IMR-90 (cell line): ENCODE measurements at regions not wholly inside any gene's neighbourhood (a gene's known extent, or its start where the extent isn't known, plus 50 kb on each side); places are given as distances from the start of the nearest gene placed in this dataset.

Source experiments
- ATAC-seq: fragments of 200-7000 bp; cut with Tn5 transposase; 2 replicates; pipeline ENCODE4 v1.9.1; 2020; ENCODE audit warnings: low read depth, mild to moderate bottlenecking, moderate library complexity
- BruUV-seq: library from RNA; stranded (reverse); fragments of 400-500 nt; replicated peaks from 2 replicates; lab custom pipeline; 2021; lab: Mats Ljungman, UMichigan
- CTCF ChIA-PET: fragments of 300-600 bp; formaldehyde crosslinking; extraction: SDS; loops from one replicate; lab custom pipeline; 2021; ENCODE audit warnings: antibody characterized with exemption; lab: Yijun Ruan, JAX
- POLR2A ChIA-PET: fragments of 300-600 bp; sonication (Branson Sonifier 250); formaldehyde crosslinking; loops from one replicate; lab custom pipeline; 2022; ENCODE audit warnings: antibody characterized with exemption; ENCODE audit not compliant: unreplicated experiment; lab: Charles Lee
- DNase-seq: peaks from one replicate; pipeline ENCODE4 v3.0.0; 2013
- H2AFZ ChIP-seq: replicated peaks from 2 replicates; pipeline ENCODE3; 2013; ENCODE audit warnings: low read length, mild to moderate bottlenecking; ENCODE audit not compliant: poor library complexity
- H2AK5ac ChIP-seq: 2 replicates; pipeline ENCODE4 v1.6.1; 2013; ENCODE audit warnings: low read depth, low read length, inconsistent platforms
- H2AK9ac ChIP-seq: replicated peaks from 2 replicates; pipeline ENCODE3; 2013; ENCODE audit warnings: mild to moderate bottlenecking, low read depth, low read length, moderate library complexity; ENCODE audit not compliant: poor library complexity
- H2BK120ac ChIP-seq: 2 replicates; pipeline ENCODE4 v1.6.1; 2013; ENCODE audit warnings: low read depth, low read length, inconsistent platforms
- H2BK15ac ChIP-seq: 3 replicates; pipeline ENCODE4 v1.6.1; 2013; ENCODE audit warnings: low read depth, low read length, inconsistent platforms
- H2BK20ac ChIP-seq: 2 replicates; pipeline ENCODE4 v1.6.1; 2013; ENCODE audit warnings: low read depth, mild to moderate bottlenecking, inconsistent platforms, low read length, moderate library complexity
- H2BK5ac ChIP-seq: 2 replicates; pipeline ENCODE4 v1.6.1; 2013; ENCODE audit warnings: mild to moderate bottlenecking, low read depth, low read length, inconsistent platforms; ENCODE audit not compliant: poor library complexity, severe bottlenecking
- H3K14ac ChIP-seq: replicated peaks from 2 replicates; pipeline ENCODE4 v1.6.1; 2013; ENCODE audit warnings: low read depth, low read length, inconsistent platforms
- H3K18ac ChIP-seq: 2 replicates; pipeline ENCODE4 v1.6.1; 2013; ENCODE audit warnings: low read depth, low read length, control low read depth
- H3K23ac ChIP-seq: 2 replicates; pipeline ENCODE4 v1.6.1; 2013; ENCODE audit warnings: low read depth, low read length, inconsistent platforms
- H3K27ac ChIP-seq: 2 replicates; pipeline ENCODE4 v1.5.1; 2013; ENCODE audit warnings: mild to moderate bottlenecking, control low read depth, low read length; ENCODE audit not compliant: insufficient read depth
- H3K27me3 ChIP-seq: 2 replicates; pipeline ENCODE4 v1.6.1; 2013; ENCODE audit warnings: low read length; ENCODE audit not compliant: control insufficient read depth, insufficient read depth
- H3K36me3 ChIP-seq: 2 replicates; pipeline ENCODE4 v1.6.1; 2013; ENCODE audit warnings: low read length, mixed read lengths; ENCODE audit not compliant: control insufficient read depth, insufficient read depth
- H3K4ac ChIP-seq: 2 replicates; pipeline ENCODE4 v1.6.1; 2013; ENCODE audit warnings: low read depth, low read length, inconsistent platforms
- H3K4me1 ChIP-seq: 2 replicates; pipeline ENCODE4 v1.6.1; 2013; ENCODE audit warnings: low read length, mixed read lengths; ENCODE audit not compliant: control insufficient read depth, insufficient read depth
- H3K4me2 ChIP-seq: 2 replicates; pipeline ENCODE4 v1.6.1; 2013; ENCODE audit warnings: low read depth, mild to moderate bottlenecking, control low read depth, low read length, moderate library complexity
- H3K4me3 ChIP-seq: 2 replicates; pipeline ENCODE4 v1.5.1; 2013; ENCODE audit warnings: low read depth, mild to moderate bottlenecking, control low read depth, low read length, moderate library complexity; ENCODE audit not compliant: insufficient read depth
- H3K56ac ChIP-seq: 2 replicates; pipeline ENCODE4 v1.6.1; 2013; ENCODE audit warnings: low read length, inconsistent platforms; ENCODE audit not compliant: insufficient read depth; ENCODE audit errors: extremely low read depth
- H3K79me1 ChIP-seq, 2 experiments: 2 replicates each; pipeline ENCODE4 v1.6.1; 2013; ENCODE audit warnings: low read length in 2 of 2, inconsistent platforms in 1 of 2, low read depth in 1 of 2
- H3K9ac ChIP-seq: 2 replicates; pipeline ENCODE4 v1.6.1; 2013; ENCODE audit warnings: low read depth, low read length, control low read depth
- H3K9me1 ChIP-seq: 2 replicates; pipeline ENCODE4 v1.6.1; 2013; ENCODE audit warnings: low read length, inconsistent platforms; ENCODE audit not compliant: insufficient read depth
- H3K9me3 ChIP-seq: 2 replicates; pipeline ENCODE4 v1.6.1; 2013; ENCODE audit warnings: low read length; ENCODE audit not compliant: control insufficient read depth, insufficient read depth
- H4K20me1 ChIP-seq: 2 replicates; pipeline ENCODE4 v1.6.1; 2013; ENCODE audit warnings: low read length, inconsistent platforms; ENCODE audit not compliant: insufficient read depth
- H4K5ac ChIP-seq: 2 replicates; pipeline ENCODE4 v1.6.1; 2013; ENCODE audit warnings: mild to moderate bottlenecking, low read depth, low read length, control low read depth
- H4K8ac ChIP-seq, 2 experiments: 2 replicates each; pipeline ENCODE4 v1.6.1; 2013; ENCODE audit warnings: low read depth in 2 of 2, low read length in 2 of 2, control low read depth in 1 of 2, inconsistent platforms in 1 of 2
- H4K91ac ChIP-seq: 2 replicates; pipeline ENCODE4 v1.6.1; 2013; ENCODE audit warnings: low read depth, low read length, inconsistent platforms; ENCODE audit not compliant: insufficient read depth
- BHLHE40 ChIP-seq: fragments of 150-350 bp; IDR thresholded peaks from 2 replicates; pipeline ENCODE4 v1.6.1; 2016; ENCODE audit warnings: mild to moderate bottlenecking, low read depth, low read length
- CEBPB ChIP-seq: IDR thresholded peaks from 2 replicates; pipeline ENCODE4 v1.6.1; 2012; ENCODE audit warnings: low read depth, low read length, improper control_type of control experiment
- CHD1 ChIP-seq: IDR thresholded peaks from 2 replicates; pipeline ENCODE4 v1.6.1; 2012; ENCODE audit warnings: low read depth, low read length, improper control_type of control experiment
- CTCF ChIP-seq: conservative IDR thresholded peaks from 2 replicates; pipeline ENCODE4 v1.5.1; 2012; ENCODE audit warnings: mild to moderate bottlenecking, low read depth, low read length, improper control_type of control experiment
- MAZ ChIP-seq: IDR thresholded peaks from 2 replicates; pipeline ENCODE4 v1.6.1; 2012; ENCODE audit warnings: low read depth, mild to moderate bottlenecking, low read length, improper control_type of control experiment, moderate library complexity, borderline replicate concordance
- POLR2A ChIP-seq: IDR thresholded peaks from 2 replicates; pipeline ENCODE4 v1.6.1; 2012; ENCODE audit warnings: mild to moderate bottlenecking, low read depth, low read length
- RAD21 ChIP-seq: IDR thresholded peaks from 2 replicates; pipeline ENCODE4 v1.6.1; 2012; ENCODE audit warnings: low read length, improper control_type of control experiment
- RFX5 ChIP-seq: IDR thresholded peaks from 2 replicates; pipeline ENCODE4 v1.8.0; 2012; ENCODE audit warnings: low read depth, mild to moderate bottlenecking, low read length, moderate library complexity
- SMC3 ChIP-seq: fragments of 150-350 bp; IDR thresholded peaks from 2 replicates; pipeline ENCODE4 v1.6.1; 2016; ENCODE audit warnings: low read depth, mild to moderate bottlenecking, antibody characterized with exemption, low read length, moderate library complexity
- WGBS, 2 experiments: methylation state at CpG; one replicate each; pipeline versions ENCODE4 v1.1.5 to v1.1.7; 2013; ENCODE audit warnings: missing lambda C conversion rate in 2 of 2; ENCODE audit not compliant: insufficient read length in 1 of 2; ENCODE audit errors: extremely low coverage in 2 of 2; 5-methylcytosine and 5-hydroxymethylcytosine counted together
- dilution Hi-C: fragments of 300-500 bp; cut with HindIII; formaldehyde crosslinking; loops from one replicate; pipeline ENCODE4 v1.14.3; 2018; ENCODE audit warnings: low sequenced_read_pairs; ENCODE audit not compliant: unreplicated experiment
- in situ Hi-C: fragments of 300-500 bp; cut with MboI; formaldehyde crosslinking; loops from 3 replicates; pipeline ENCODE4 v1.14.3; 2019; ENCODE audit warnings: low sequenced_read_pairs, inconsistent platforms, mixed read lengths
- intact Hi-C: fragments of 100-400 bp; cut with micrococcal nuclease; formaldehyde crosslinking; loops from 2 replicates; pipeline ENCODE4 v1.10.0; 2022

GRCh38 chr2:150307258-150307657, 180.2 kb downstream of the RND3 start:
- H3K4me1 ChIP-seq = peaks cover 4% of the 10 kb centered on the region; the same call in 1 of the 2 replicates
- ChIA-PET CTCF (no interaction called here), POLR2A (no interaction called here)
- H3K9ac ChIP-seq = no peak overlapping the region
- no peak overlapping the region for H3K27ac ChIP-seq
- no peak overlapping the region for H2BK5ac ChIP-seq
- dilution Hi-C loops (no loop called here), in situ Hi-C loops (no loop called here), intact Hi-C loops (loop anchor here (10.0 kb wide), 1 partner anchor 68 kb away; no protein-coding TSS in a partner anchor)
- H3K14ac ChIP-seq = no peak overlapping the region
- no peak for TF ChIP-seq POLR2A
- no peak for TF ChIP-seq RFX5
- no peak for TF ChIP-seq BHLHE40
- TF ChIP-seq CEBPB = no peak
- no peak for TF ChIP-seq MAZ
- no peak for TF ChIP-seq CHD1
- TF ChIP-seq CTCF = no peak
- TF ChIP-seq SMC3 = no peak
- TF ChIP-seq RAD21 = no peak
- H3K4ac ChIP-seq = no peak overlapping the region
- H3K79me1 ChIP-seq = no peaks in the 10 kb centered on the region
- no peak overlapping the region for H4K5ac ChIP-seq
- no peak overlapping the region for H4K8ac ChIP-seq
- H3K4me2 ChIP-seq = no peak overlapping the region
- no peak for DNase-seq
- H2AK5ac ChIP-seq = no peak overlapping the region
- H3K4me3 ChIP-seq = no peak overlapping the region
- H3K9me1 ChIP-seq = no peaks in the 10 kb centered on the region
- no peak overlapping the region for H3K23ac ChIP-seq
- no peaks in the 10 kb centered on the region for H4K20me1 ChIP-seq
- no peak overlapping the region for H2BK120ac ChIP-seq
- H3K36me3 ChIP-seq = no peaks in the 10 kb centered on the region
- H3K9me3 ChIP-seq = peaks cover 10% of the 10 kb centered on the region
- no peaks in the 10 kb centered on the region for H3K27me3 ChIP-seq
- BruUV-seq = no TSS peak
- no peak overlapping the region for H4K91ac ChIP-seq
- no peak overlapping the region for H3K56ac ChIP-seq
- no CpG with 5 or more reads among the region's 1 CpG for WGBS, 2 experiments
- no peak overlapping the region for H2AK9ac ChIP-seq
- no peak overlapping the region for H2BK15ac ChIP-seq
- no peak overlapping the region for H2BK20ac ChIP-seq
- no peak overlapping the region for H2AFZ ChIP-seq
- no peak overlapping the region for H3K18ac ChIP-seq
- ATAC-seq = no peak
